HAP-1 (cell line): ENCODE measurements at regions not wholly inside any gene's neighbourhood (a gene's known extent, or its start where the extent isn't known, plus 50 kb on each side); places are given as distances from the start of the nearest gene placed in this dataset.

ENCODE experiments used
- DNase-seq, 2 experiments: peaks; one replicate each; pipeline ENCODE4 v3.0.0-alpha.2; 2016 to 2020; ENCODE audit warnings: low spot score in 2 of 2
- H3K27me3 ChIP-seq: fragments of 250-450 bp; sonication (Bioruptor Pico); 2 replicates; pipeline ENCODE4 v1.5.1; 2020; ENCODE audit warnings: low read depth, mild to moderate bottlenecking, moderate library complexity
- H3K36me3 ChIP-seq: fragments of 250-450 bp; sonication (Bioruptor Pico); replicated peaks from 2 replicates; pipeline ENCODE4 v1.5.1; 2020; ENCODE audit warnings: mild to moderate bottlenecking
- H3K4me1 ChIP-seq: fragments of 250-450 bp; sonication (Bioruptor Pico); 2 replicates; pipeline ENCODE4 v1.5.1; 2020; ENCODE audit warnings: mild to moderate bottlenecking
- H3K4me3 ChIP-seq: fragments of 250-450 bp; sonication (Bioruptor Pico); 2 replicates; pipeline ENCODE4 v1.5.1; 2020; ENCODE audit warnings: mild to moderate bottlenecking, moderate library complexity
- H3K9me3 ChIP-seq: fragments of 250-450 bp; sonication (Bioruptor Pico); 2 replicates; pipeline ENCODE4 v1.5.1; 2020; ENCODE audit warnings: mild to moderate bottlenecking, moderate library complexity
- in situ Hi-C: fragments of 300-500 bp; cut with MboI; formaldehyde crosslinking; loops from 3 replicates; pipeline ENCODE4 v1.14.3; 2020; ENCODE audit warnings: low sequenced_read_pairs, inconsistent platforms, mixed read lengths

DNA sequence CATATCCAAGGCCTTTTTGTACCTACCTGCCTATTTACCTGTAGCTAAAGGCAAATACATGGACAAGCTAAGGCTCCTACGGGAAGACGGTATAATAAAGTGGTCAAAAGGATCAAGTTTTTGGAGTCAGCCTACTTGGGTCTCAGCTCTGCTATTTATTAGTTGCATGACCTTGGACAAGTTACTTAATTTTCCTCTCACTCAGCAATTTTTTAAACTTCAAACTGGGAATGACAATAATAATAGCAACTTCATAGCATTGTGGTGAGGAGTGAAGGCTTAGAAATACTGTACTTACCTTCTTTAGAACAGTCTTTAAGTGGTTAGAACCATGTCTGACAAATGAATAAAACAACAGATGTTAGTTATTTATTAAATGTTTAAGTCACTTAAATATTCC is 60.2 kb upstream of the SLC35F3 start:
- no peaks in the 10 kb centered on the region for H3K9me3 ChIP-seq
- no peak for DNase-seq
- no peaks in the 10 kb centered on the region for H3K36me3 ChIP-seq
- no peaks in the 10 kb centered on the region for H3K27me3 ChIP-seq
- H3K4me3 ChIP-seq: no peak overlapping the region
- H3K4me1 ChIP-seq: no peaks in the 10 kb centered on the region
- in situ Hi-C loops: no loop called here

- in situ Hi-C loops: no loop called here
- Histone ChIP-seq H3K36me3 (no peaks in the 10 kb centered on the region), H3K4me1 (no peaks in the 10 kb centered on the region), H3K27me3 (no peaks in the 10 kb centered on the region), H3K4me3 (no peak overlapping the region), H3K9me3 (no peaks in the 10 kb centered on the region)
- DNase-seq: no peak
Measured at GRCh38 chr1:233844692-233845091, 59.8 kb upstream of the SLC35F3 start.
